Endodermal cell (in vitro differentiated cells): ENCODE measurements at regions not wholly inside any gene's neighbourhood (a gene's known extent, or its start where the extent isn't known, plus 50 kb on each side); places are given as distances from the start of the nearest gene placed in this dataset.

Experiments
- DNase-seq: peaks from one replicate; pipeline ENCODE4 v3.0.0-alpha.2; 2017
- H3K27ac ChIP-seq: 2 replicates; pipeline ENCODE4 v1.5.1; 2013; ENCODE audit warnings: mild to moderate bottlenecking, low read depth, low read length, moderate library complexity
- H3K27me3 ChIP-seq: 2 replicates; pipeline ENCODE4 v1.6.1; 2013; ENCODE audit warnings: mild to moderate bottlenecking, low read length, moderate library complexity; ENCODE audit not compliant: insufficient read depth, control insufficient read depth, poor library complexity, severe bottlenecking
- H3K36me3 ChIP-seq: 2 replicates; pipeline ENCODE4 v1.7.0; 2013; ENCODE audit warnings: mild to moderate bottlenecking, low read length, moderate library complexity; ENCODE audit not compliant: control insufficient read depth, insufficient read depth
- H3K4me1 ChIP-seq: one replicate; pipeline ENCODE4 v1.7.0; 2013; ENCODE audit warnings: low read length; ENCODE audit not compliant: control insufficient read depth, insufficient read depth
- H3K4me3 ChIP-seq: 2 replicates; pipeline ENCODE4 v1.5.1; 2013; ENCODE audit warnings: mild to moderate bottlenecking, low read length, moderate library complexity
- H3K9ac ChIP-seq: 2 replicates; pipeline ENCODE4 v1.6.1; 2013; ENCODE audit warnings: mild to moderate bottlenecking, low read length, moderate library complexity; ENCODE audit not compliant: poor library complexity, severe bottlenecking; ENCODE audit errors: extremely low read depth
- H3K9me3 ChIP-seq: 2 replicates; pipeline ENCODE4 v1.6.1; 2013; ENCODE audit warnings: mild to moderate bottlenecking, low read length, moderate library complexity; ENCODE audit not compliant: control insufficient read depth
- H3K27ac Mint-ChIP-seq: 2 replicates; pipeline ENCODE4 v1.8.0; 2020; ENCODE audit warnings: mixed read lengths
- H3K27me3 Mint-ChIP-seq: 2 replicates; pipeline ENCODE4 v1.8.0; 2021; ENCODE audit warnings: mild to moderate bottlenecking, mixed read lengths; ENCODE audit not compliant: insufficient read depth
- H3K36me3 Mint-ChIP-seq: 2 replicates; pipeline ENCODE4 v1.8.0; 2020; ENCODE audit warnings: low read depth, mixed read lengths
- H3K4me1 Mint-ChIP-seq: 2 replicates; pipeline ENCODE4 v1.8.0; 2020; ENCODE audit warnings: mixed read lengths
- H3K4me3 Mint-ChIP-seq: 2 replicates; pipeline ENCODE4 v1.8.0; 2020; ENCODE audit warnings: mild to moderate bottlenecking, moderate library complexity, mixed read lengths
- H3K9me3 Mint-ChIP-seq: 2 replicates; pipeline ENCODE4 v1.8.0; 2020; ENCODE audit warnings: mild to moderate bottlenecking, mixed read lengths
- WGBS, 2 experiments: methylation state at CpG; one replicate each; pipeline versions ENCODE4 v1.1.5 to v1.1.7; 2013; ENCODE audit warnings: missing lambda C conversion rate in 2 of 2, mixed read lengths in 1 of 2; ENCODE audit not compliant: insufficient coverage in 1 of 2, insufficient read length in 1 of 2; 5-methylcytosine and 5-hydroxymethylcytosine counted together
- TF ChIP-seq, protein P1 (sequence below): fragments of 200-600 bp; sonication (generic); conservative IDR thresholded peaks from 2 replicates; pipeline ENCODE4 v1.5.0; 2021; ENCODE audit warnings: antibody characterized with exemption, mild to moderate bottlenecking

DNA sequence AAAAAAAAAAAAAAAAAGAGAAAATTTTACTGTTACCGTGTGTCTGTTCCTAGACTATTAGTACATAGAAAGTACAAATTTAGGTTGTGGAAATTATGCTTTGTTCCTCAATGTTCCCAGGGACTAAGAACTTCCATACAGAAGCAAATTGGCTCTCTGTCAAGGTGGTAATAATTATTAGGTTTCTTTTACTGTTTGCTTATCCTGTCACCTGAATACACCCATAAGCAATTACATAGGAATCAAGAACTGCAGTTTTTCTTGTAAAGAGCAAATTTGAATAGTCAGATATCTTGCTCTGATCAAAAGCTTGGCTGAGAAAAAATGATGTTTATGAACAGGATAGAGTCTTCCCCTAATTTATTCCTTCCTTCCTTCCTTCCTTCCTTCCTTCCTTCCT, 191.2 kb downstream of the AEBP2 start:
- Histone ChIP-seq H3K27ac (no peak overlapping the region), H3K36me3 (no peaks in the 10 kb centered on the region), H3K4me1 (no peaks in the 10 kb centered on the region), H3K4me3 (no peak overlapping the region), H3K9ac (no peak overlapping the region), H3K9me3 (no peaks in the 10 kb centered on the region), H3K27me3 (no peaks in the 10 kb centered on the region)
- Mint-ChIP-seq H3K4me3 (no peak overlapping the region), H3K9me3 (peaks cover 7% of the 10 kb centered on the region), H3K4me1 (no peaks in the 10 kb centered on the region), H3K27ac (no peak overlapping the region), H3K36me3 (peaks cover 2% of the 10 kb centered on the region), H3K27me3 (no peaks in the 10 kb centered on the region)
- DNase-seq = no peak
- 100% methylated on average over 1 of the region's 1 CpG; no CpG with 5 or more reads in 1 of the 2 experiments for WGBS, 2 experiments
- TF ChIP-seq, protein P1, sequence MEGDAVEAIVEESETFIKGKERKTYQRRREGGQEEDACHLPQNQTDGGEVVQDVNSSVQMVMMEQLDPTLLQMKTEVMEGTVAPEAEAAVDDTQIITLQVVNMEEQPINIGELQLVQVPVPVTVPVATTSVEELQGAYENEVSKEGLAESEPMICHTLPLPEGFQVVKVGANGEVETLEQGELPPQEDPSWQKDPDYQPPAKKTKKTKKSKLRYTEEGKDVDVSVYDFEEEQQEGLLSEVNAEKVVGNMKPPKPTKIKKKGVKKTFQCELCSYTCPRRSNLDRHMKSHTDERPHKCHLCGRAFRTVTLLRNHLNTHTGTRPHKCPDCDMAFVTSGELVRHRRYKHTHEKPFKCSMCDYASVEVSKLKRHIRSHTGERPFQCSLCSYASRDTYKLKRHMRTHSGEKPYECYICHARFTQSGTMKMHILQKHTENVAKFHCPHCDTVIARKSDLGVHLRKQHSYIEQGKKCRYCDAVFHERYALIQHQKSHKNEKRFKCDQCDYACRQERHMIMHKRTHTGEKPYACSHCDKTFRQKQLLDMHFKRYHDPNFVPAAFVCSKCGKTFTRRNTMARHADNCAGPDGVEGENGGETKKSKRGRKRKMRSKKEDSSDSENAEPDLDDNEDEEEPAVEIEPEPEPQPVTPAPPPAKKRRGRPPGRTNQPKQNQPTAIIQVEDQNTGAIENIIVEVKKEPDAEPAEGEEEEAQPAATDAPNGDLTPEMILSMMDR = no peak

DNA sequence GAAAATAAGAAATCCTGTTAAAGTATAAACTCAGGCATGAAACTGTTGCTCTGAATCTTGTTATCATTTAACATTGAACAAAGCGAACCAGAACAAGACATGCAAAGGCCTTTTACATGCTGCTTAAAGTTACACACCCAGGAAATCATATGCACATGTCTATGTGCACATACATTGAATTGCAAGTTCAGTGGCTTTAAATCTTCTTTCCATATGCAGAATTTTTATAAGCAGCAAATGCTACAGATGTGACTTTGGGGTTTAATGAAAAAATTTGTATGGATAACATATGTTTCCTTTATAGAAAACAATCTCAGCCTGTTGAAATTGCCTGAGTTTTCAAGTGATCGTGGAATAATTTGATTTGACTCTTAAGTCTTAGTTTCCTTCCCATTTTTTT, 193.9 kb downstream of the AEBP2 start:
- Histone ChIP-seq H3K27ac (no peak overlapping the region), H3K4me1 (no peaks in the 10 kb centered on the region), H3K9ac (no peak overlapping the region), H3K27me3 (no peaks in the 10 kb centered on the region), H3K9me3 (no peaks in the 10 kb centered on the region), H3K36me3 (no peaks in the 10 kb centered on the region), H3K4me3 (no peak overlapping the region)
- H3K9me3 Mint-ChIP-seq = no peaks in the 10 kb centered on the region
- 94 to 100% methylated on average over 1 to 2 of the region's 2 CpGs for WGBS, 2 experiments
- no peak overlapping the region for H3K4me3 Mint-ChIP-seq
- H3K27me3 Mint-ChIP-seq = no peaks in the 10 kb centered on the region
- H3K27ac Mint-ChIP-seq = no peak overlapping the region
- H3K36me3 Mint-ChIP-seq = no peaks in the 10 kb centered on the region
- no peaks in the 10 kb centered on the region for H3K4me1 Mint-ChIP-seq
- TF ChIP-seq, protein P1 = no peak
- DNase-seq = no peak

DNA sequence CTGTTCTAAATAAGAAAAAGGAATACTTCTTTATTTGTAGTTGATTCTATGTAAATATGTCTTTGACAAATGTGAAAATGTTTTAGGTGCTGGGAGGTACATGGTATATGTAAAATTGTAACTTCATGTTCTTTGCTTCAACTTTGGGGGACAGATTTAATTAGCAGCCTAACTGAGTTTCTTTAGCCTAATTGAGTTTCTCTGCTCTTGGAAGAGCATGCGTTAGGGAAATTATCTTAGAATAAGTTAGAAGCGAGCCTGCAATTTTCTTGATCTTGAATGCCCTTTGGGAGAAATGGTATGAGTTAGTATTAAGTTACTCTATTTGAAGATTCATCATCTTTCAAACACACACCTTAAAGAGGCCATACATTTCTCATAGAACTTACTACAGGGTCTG, 194.3 kb downstream of the AEBP2 start:
- DNase-seq = no peak
- Mint-ChIP-seq H3K27me3 (no peaks in the 10 kb centered on the region), H3K9me3 (no peaks in the 10 kb centered on the region), H3K4me1 (no peaks in the 10 kb centered on the region), H3K4me3 (no peak overlapping the region), H3K27ac (no peak overlapping the region), H3K36me3 (no peaks in the 10 kb centered on the region)
- Histone ChIP-seq H3K9me3 (no peaks in the 10 kb centered on the region), H3K27ac (no peak overlapping the region), H3K9ac (no peak overlapping the region), H3K27me3 (no peaks in the 10 kb centered on the region), H3K36me3 (no peaks in the 10 kb centered on the region), H3K4me1 (no peaks in the 10 kb centered on the region), H3K4me3 (no peak overlapping the region)
- WGBS, 2 experiments = 97% methylated on average over 2 of the region's 2 CpGs; no CpG with 5 or more reads in 1 of the 2 experiments
- TF ChIP-seq, protein P1 = no peak
